OCI-LY3 (cell line): ENCODE measurements at regions not wholly inside any gene's neighbourhood (a gene's known extent, or its start where the extent isn't known, plus 50 kb on each side); places are given as distances from the start of the nearest gene placed in this dataset.

ENCODE experiments used
- H2AFZ ChIP-seq: fragments of 200-600, 300-600 bp; shearing (Covaris generic); 2 replicates; pipeline ENCODE4 v1.6.0; 2014; ENCODE audit warnings: antibody characterized with exemption, low read depth, low read length
- H3K27ac ChIP-seq: fragments of 200-600, 300-600 bp; sonication (generic); 2 replicates; pipeline ENCODE4 v1.5.1; 2014; ENCODE audit warnings: mild to moderate bottlenecking, low read length, moderate library complexity, mixed read lengths
- H3K27me3 ChIP-seq: fragments of 200-600, 300-600 bp; sonication (generic); 2 replicates; pipeline ENCODE4 v1.6.1; 2014; ENCODE audit warnings: low read depth, low read length, mixed read lengths
- H3K36me3 ChIP-seq: fragments of 200-600, 300-600 bp; sonication (generic); replicated peaks from 2 replicates; pipeline ENCODE3; 2014; ENCODE audit warnings: low read depth, low read length, mixed read lengths
- H3K4me1 ChIP-seq: fragments of 300-600, 200-600 bp; sonication (generic); 2 replicates; pipeline ENCODE4 v1.6.1; 2014; ENCODE audit warnings: low read length, mixed read lengths
- H3K4me2 ChIP-seq: fragments of 200-600, 300-600 bp; sonication (generic); 2 replicates; pipeline ENCODE4 v1.6.1; 2014; ENCODE audit warnings: low read length, mixed read lengths
- H3K4me3 ChIP-seq: fragments of 300-600, 200-600 bp; sonication (generic); 2 replicates; pipeline ENCODE4 v1.5.1; 2014; ENCODE audit warnings: antibody characterized with exemption, mild to moderate bottlenecking, low read length, moderate library complexity
- H3K79me2 ChIP-seq: fragments of 300-600, 200-600 bp; shearing (Covaris generic); 2 replicates; pipeline ENCODE4 v1.6.1; 2014; ENCODE audit warnings: mild to moderate bottlenecking, low read length, mixed read lengths
- H3K9ac ChIP-seq: fragments of 300-600, 200-600 bp; shearing (Covaris generic); 2 replicates; pipeline ENCODE4 v1.6.0; 2014; ENCODE audit warnings: mild to moderate bottlenecking, low read length, moderate library complexity
- H3K9me3 ChIP-seq: fragments of 200-600, 300-600 bp; shearing (Covaris generic); 2 replicates; pipeline ENCODE4 v1.6.1; 2014; ENCODE audit warnings: low read length, mixed read lengths; ENCODE audit not compliant: insufficient read depth
- H4K20me1 ChIP-seq: fragments of 200-600, 300-600 bp; sonication (generic); 2 replicates; pipeline ENCODE4 v1.6.1; 2016; ENCODE audit warnings: low read length, mixed read lengths; ENCODE audit not compliant: insufficient read depth
- EZH2phosphoT487 ChIP-seq: fragments of 200-600 bp; shearing (Covaris generic); IDR thresholded peaks from 2 replicates; pipeline ENCODE4 v1.6.1; 2018; ENCODE audit warnings: antibody characterized with exemption, mixed run types, low read depth
- TF ChIP-seq, protein P1 (sequence below): fragments of 200-600, 300-600 bp; sonication (generic); IDR thresholded peaks from 2 replicates; pipeline ENCODE4 v1.5.1; 2014; ENCODE audit warnings: antibody characterized with exemption, low read length, low read depth

- Histone ChIP-seq H3K36me3 (no peaks in the 10 kb centered on the region), H4K20me1 (no peaks in the 10 kb centered on the region), H3K27ac (no peak overlapping the region), H3K4me3 (no peak overlapping the region), H3K4me1 (no peaks in the 10 kb centered on the region), H3K27me3 (peaks cover 30% of the 10 kb centered on the region; the same call in 1 of the 2 replicates), H3K9me3 (no peaks in the 10 kb centered on the region), H3K9ac (no peak overlapping the region), H3K4me2 (no peak overlapping the region), H3K79me2 (no peaks in the 10 kb centered on the region), H2AFZ (no peak overlapping the region)
- TF ChIP-seq, protein P1, sequence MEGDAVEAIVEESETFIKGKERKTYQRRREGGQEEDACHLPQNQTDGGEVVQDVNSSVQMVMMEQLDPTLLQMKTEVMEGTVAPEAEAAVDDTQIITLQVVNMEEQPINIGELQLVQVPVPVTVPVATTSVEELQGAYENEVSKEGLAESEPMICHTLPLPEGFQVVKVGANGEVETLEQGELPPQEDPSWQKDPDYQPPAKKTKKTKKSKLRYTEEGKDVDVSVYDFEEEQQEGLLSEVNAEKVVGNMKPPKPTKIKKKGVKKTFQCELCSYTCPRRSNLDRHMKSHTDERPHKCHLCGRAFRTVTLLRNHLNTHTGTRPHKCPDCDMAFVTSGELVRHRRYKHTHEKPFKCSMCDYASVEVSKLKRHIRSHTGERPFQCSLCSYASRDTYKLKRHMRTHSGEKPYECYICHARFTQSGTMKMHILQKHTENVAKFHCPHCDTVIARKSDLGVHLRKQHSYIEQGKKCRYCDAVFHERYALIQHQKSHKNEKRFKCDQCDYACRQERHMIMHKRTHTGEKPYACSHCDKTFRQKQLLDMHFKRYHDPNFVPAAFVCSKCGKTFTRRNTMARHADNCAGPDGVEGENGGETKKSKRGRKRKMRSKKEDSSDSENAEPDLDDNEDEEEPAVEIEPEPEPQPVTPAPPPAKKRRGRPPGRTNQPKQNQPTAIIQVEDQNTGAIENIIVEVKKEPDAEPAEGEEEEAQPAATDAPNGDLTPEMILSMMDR, result no peak
- no peak for TF ChIP-seq EZH2phosphoT487
Measured at GRCh38 chr22:33110562-33111163, 52.5 kb upstream of the SYN3 start.

- Histone ChIP-seq H3K9ac (no peak overlapping the region), H3K4me1 (no peaks in the 10 kb centered on the region), H2AFZ (no peak overlapping the region), H3K9me3 (no peaks in the 10 kb centered on the region), H3K79me2 (no peaks in the 10 kb centered on the region), H4K20me1 (no peaks in the 10 kb centered on the region), H3K4me2 (no peak overlapping the region), H3K27me3 (peaks cover 34% of the 10 kb centered on the region; the same call in 1 of the 2 replicates), H3K4me3 (no peak overlapping the region), H3K27ac (no peak overlapping the region), H3K36me3 (no peaks in the 10 kb centered on the region)
- no peak for TF ChIP-seq EZH2phosphoT487
- TF ChIP-seq, protein P1, result no peak
Measured at GRCh38 chr22:33109514-33110430, 51.6 kb upstream of the SYN3 start.

DNA sequence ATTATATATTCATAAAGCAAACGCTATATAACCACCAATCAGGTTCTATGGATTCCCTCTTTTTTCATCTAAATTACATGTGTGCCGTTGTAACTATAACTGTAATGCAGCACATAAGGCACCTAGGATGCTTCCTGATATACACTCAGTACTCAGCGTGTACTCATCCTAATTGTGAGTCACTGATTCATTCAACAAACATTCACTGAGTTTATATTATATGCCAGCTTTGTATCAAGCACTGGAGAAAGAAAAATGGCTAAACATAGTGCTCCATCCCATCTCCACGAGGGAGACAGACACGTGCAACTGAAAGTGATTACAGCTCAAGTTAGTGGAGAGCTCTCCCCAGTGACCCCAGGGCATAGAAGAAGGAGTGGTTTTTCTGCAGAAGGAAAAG lies 49.9 kb upstream of the SYN3 start:
- Histone ChIP-seq H2AFZ (no peak overlapping the region; the same call in 1 of the 2 replicates), H3K79me2 (no peaks in the 10 kb centered on the region), H3K36me3 (no peaks in the 10 kb centered on the region), H3K27ac (no peak overlapping the region), H3K4me1 (no peaks in the 10 kb centered on the region), H3K9ac (no peak overlapping the region), H3K4me3 (no peak overlapping the region), H4K20me1 (no peaks in the 10 kb centered on the region), H3K4me2 (no peak overlapping the region), H3K9me3 (peaks cover 5% of the 10 kb centered on the region), H3K27me3 (peaks cover 37% of the 10 kb centered on the region; the same call in 1 of the 2 replicates)
- TF ChIP-seq EZH2phosphoT487, result no peak
- TF ChIP-seq, protein P1, result no peak
